ENCODE measurements at regions not wholly inside any gene's neighbourhood (a gene's known extent, or its start where the extent isn't known, plus 50 kb on each side); places are given as distances from the start of the nearest gene placed in this dataset.

DNA sequence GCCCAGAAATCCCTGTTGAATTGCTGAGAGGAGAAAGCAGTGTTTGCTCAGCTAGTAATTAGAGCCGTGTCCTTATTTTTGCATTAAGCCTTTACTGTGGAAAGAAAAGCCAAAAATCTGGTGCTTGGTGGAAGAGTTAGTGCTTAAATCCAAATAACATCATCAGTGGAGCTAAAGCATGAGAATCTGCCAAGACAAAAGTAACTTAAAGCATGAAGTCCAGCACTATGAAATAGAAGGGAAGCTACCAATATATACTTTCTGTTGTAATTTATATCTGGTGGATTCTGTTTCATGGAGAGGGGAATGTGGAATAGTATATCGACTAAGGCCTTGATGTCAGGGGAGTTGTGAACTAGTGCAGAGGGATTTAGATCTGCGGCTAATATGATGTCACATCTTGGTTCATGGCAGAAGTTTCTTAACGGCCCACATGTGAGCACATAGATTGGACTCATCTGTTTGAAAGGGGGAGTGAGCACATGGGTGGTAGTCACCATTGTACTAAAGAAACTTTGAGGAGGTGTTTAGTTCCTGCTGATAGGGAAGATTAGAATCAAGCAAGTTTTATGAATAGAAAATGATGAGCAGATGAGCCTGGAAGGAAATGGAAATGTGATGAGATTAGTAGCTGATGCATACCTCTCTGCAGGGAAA, 224.4 kb upstream of the MTNR1B start:
- TF ChIP-seq POLR2A (IDR thresholded peaks at IDR 0.05), result no peak
- TF ChIP-seq, protein P1, sequence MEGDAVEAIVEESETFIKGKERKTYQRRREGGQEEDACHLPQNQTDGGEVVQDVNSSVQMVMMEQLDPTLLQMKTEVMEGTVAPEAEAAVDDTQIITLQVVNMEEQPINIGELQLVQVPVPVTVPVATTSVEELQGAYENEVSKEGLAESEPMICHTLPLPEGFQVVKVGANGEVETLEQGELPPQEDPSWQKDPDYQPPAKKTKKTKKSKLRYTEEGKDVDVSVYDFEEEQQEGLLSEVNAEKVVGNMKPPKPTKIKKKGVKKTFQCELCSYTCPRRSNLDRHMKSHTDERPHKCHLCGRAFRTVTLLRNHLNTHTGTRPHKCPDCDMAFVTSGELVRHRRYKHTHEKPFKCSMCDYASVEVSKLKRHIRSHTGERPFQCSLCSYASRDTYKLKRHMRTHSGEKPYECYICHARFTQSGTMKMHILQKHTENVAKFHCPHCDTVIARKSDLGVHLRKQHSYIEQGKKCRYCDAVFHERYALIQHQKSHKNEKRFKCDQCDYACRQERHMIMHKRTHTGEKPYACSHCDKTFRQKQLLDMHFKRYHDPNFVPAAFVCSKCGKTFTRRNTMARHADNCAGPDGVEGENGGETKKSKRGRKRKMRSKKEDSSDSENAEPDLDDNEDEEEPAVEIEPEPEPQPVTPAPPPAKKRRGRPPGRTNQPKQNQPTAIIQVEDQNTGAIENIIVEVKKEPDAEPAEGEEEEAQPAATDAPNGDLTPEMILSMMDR (IDR thresholded peaks at IDR 0.05), result no peak
